HG03378 (cell line): ENCODE measurements at regions not wholly inside any gene's neighbourhood (a gene's known extent, or its start where the extent isn't known, plus 50 kb on each side); places are given as distances from the start of the nearest gene placed in this dataset.

Source experiments
- ATAC-seq: cut with Tn5 transposase; IDR thresholded peaks from one replicate; pipeline ENCODE4 v1.9.1; 2021; ENCODE audit warnings: mild to moderate bottlenecking, moderate library complexity; ENCODE audit not compliant: unreplicated experiment

DNA sequence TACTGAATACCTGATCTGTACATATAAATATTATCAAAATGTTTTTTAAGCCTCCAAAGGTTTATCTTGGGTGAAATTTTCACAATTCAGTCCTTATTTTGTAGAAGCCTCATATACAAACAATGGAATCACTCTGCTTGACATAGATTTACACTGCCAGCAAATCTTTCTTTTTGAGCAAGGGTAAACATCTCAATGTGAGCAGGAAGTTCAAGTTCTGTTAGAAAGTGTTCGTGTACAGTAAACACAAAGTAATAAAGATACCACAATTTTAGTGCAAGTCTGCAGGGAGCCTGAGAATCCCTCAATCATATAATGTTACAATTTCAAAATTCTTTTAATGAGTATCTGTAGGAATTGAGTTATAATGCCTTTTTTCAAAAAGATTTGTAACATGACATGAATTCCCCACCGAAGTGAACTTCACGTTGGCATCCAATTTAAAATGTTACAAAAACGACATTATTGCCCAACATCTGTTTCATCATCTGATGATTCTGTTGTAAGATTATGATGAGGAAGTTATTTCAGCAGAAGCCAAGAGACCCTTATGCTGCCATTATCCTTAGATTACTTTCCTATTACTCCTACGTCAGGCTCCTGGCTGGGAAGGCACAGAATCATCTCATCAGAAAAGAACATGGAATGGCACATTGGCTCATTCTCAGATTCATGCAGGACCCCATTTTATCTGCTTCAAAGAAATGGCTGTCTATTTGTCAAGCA, 283.9 kb upstream of the ACVR2A start:
- ATAC-seq: no peak

DNA sequence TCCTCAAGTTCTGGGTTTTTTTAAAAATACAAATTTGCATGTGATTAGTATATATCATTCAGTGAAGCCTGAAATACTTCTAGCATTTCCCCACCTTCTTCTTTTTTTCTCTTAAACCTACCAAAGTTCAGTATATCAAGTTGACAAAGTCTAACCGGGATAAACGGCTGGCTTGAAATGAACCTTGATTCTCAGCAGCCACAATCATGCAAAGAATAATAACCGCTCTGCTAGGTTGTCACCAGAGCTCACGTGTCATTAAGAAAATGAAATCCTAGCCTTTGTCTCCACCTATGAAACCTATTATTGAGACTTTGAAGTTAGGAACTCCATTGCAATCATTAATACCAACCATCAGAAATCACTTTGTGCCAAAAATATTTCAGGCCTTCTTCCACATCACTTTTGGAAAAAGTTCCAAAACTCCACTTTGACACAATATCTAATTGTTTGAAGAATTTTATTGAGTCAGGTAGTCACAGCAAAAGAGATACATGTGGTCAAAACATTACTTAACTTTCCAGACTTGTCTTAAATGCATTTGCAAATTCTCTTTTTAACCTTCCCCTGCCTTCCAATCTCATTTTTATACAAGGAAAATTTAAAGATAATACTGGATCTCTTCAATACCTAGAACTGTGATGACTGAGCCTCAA, 285.6 kb upstream of the ACVR2A start:
- ATAC-seq: no peak

DNA sequence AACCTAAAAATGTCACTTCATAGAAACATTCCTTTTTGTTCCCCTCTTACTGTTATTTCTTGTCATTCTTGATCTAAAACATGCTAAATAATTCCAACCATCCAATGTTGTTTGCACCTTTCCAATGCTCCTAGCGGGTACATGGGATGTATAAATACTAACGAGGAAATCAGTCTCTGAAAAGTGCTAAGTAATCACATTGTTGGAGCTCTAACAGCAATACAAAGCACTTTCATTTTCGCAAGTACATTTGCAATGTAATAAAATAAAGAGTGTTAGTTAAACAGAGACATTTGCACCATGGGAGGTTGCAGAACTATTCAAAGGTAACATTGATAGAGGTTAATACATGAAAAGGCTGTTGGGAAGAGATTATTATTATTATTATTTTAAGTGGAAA, 286.2 kb upstream of the ACVR2A start:
- ATAC-seq: no peak

DNA sequence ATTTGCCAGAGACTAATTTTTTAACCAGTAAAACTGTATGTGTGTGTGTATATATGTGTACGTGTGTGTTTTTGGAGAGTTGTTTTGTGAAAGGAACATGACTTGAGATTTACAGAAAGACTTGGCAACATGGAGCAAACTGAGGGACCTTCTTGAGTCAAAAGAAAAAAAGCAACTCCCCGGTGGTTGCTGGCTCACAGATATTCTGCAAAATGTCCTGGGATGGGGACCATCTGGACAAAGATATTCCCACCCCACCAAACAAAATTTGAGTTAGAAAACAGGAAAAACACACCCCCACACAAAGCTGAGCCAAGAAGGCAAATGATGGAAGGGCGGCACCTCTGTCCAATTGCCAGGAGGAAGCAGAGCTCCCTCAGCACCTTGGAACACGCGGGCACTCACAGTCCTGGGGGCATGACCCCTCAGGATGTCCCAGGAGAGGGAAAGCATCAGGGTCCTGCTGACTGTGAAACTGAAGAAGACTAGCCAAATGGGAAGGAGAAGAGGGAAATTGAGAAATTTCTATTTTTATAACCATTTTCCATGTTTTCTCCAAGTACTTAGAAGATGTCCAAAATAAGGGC, 290.2 kb upstream of the ACVR2A start:
- no peak for ATAC-seq

DNA sequence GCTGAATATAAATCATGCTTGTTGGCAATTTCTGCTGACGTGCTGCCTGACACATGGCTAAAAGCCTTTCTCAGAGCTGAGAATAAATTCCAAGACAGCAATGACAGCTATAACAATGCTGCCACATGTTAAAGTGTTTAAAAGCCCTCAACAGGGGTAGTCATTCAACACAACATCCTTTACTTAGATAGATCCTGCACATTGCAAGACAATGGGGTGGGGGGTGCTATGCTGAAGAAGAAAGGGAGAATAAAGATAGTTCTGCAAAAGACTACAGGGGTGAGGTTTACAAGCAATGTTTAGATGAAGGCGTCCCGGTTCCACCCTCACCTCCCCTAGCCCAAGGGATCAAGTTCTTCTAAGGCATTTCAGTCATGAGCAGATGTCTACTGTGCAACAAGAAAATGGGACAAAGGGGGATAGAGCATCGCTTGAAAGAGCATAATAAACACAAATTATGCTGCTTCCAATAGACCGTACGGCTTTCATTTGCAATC, 291.0 kb upstream of the ACVR2A start:
- ATAC-seq: no peak

DNA sequence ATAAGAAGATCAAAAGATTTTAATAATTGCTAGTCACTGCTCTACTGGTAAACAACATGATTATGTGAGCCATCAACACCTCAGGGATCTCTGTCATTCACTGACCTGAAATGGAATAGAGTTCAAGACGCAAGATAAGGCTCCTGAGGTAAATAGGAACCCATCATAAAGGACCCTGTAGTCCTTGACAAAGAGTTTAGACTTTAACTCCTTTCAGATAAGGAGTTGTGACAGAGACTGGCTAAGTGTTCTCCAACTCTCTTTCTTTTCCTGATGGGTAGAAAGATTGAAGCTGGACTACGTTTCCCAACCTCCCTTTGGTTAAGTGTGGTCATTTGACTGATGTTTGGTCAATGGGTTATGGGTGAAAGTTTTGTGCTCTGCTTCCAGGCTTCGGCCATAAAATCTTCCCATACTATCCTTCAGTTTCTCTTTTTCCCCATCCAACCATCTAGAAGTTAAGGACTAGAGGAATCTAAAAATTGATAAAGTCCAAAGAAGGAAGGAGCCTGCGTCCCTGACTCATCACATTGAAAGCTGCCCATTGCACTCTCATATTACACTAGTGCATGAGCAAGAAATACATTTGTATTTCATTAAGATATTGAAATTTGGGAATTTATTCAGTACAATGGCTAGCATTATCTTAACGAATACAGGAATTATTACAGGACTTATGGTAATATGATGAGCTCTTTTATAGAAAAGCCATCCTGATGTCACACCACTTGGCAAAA, 293.7 kb upstream of the ACVR2A start:
- no peak for ATAC-seq

DNA sequence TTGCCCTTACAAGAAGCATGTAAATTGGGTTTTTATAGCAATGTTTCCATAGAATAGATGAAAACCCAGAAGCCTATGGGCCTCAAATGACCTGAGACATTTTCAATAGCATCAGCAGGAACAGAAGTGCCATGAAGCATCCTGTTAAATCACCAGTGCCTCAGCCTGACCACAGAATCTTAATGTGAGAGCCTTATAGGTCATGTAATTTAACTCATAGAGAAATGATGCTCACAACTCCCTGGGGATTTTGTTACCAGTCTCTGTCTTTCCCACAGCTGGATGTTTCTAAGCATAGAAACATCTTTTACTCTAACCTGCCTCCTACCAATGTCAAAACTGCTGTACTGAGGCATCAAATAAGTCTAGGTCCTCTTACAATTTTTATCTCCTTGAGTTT, 295.8 kb upstream of the ACVR2A start:
- no peak for ATAC-seq

DNA sequence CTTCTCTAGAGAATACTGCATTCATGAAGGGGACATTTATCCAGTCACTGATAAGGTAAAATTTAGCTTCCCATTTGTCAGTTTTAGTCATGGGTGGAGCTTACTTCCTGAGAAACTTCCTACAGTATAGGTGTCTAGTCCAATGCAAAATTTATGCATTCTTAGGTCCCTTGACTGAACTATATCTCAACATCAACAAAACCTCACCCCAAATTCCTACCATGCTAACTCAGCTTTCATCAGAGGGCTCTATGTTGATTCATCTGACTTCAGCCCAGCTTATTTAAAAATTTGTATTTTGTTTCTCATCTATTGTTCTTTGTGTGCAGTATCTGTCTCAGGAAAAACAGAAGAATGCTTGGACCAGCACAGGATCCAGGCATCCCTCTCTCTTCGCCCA, 296.4 kb upstream of the ACVR2A start:
- ATAC-seq: no peak

DNA sequence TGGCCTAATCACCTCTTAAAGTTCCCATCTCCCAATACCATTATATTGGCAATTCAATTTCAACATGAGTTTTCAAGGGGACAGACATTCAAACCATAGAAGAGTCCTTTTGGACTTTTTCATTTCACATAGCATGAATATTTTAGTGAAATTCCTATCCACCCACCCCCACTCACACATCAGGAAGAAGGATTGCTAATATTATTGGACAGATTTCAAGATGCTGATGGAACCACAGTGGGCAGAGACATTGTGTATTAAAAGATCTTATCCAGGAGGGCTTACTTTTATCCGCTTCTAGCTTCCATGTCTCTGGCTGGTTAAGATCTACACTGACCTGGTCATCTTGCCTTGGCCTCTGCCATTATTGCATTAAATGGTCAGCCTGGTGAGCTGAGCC, 297.4 kb upstream of the ACVR2A start:
- ATAC-seq: no peak

DNA sequence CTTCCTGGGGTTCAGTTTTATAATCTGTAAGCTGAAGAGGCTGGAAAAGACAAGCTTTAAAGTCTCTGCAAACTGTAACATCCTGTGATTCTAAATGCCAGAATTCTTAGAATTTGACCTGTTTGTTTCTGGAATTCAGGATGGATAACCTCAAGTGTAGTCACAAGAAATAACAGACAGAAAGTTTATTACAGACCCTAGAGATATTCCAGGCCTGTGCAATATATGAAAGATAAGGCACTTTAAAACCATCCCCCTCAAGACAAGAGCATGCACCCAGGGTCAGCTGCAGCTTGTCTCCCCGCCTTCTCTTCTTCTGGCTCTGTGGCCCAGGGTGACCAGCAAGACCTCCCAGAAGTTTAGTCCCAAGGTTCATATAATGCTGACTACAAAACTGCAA, 298.7 kb upstream of the ACVR2A start:
- ATAC-seq: no peak

DNA sequence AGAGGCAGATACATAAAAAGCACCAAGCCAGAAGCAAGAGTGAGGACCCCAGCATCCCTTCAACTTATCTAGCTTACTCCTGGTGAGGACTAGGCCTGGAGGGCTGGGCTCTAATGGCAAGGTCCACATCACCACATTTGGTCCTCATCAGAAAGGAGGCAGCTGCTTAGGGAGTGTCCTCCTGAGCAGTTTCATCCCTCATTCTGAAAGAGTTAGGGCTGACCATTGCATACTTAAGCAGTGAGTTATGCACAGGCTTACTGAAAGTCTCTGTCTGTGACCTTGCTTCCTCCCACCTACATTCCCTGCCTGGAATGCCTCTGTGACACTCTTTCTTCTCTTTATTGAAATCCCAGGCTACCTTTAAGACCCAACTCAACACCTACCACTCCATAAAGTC, 301.8 kb upstream of the ACVR2A start:
- ATAC-seq: no peak

DNA sequence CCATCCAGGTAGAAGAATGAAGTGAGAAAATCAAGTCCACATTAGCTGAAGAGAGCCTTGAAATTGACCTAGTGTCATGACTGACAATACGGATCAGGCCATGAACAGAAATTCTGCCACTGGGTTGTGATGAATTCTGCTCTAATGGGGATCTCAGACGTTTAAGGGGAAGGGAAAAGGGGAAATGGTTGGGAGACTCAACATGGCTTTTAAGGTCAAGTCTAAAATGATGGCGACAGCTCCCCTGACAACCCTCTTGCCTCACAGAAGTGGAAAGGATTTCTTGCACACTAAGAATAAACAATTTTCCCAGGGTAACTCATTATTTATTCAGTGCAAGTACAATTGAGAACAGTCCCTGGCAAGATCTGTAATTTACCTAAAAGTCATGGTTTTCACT, 302.5 kb upstream of the ACVR2A start:
- ATAC-seq: no peak

DNA sequence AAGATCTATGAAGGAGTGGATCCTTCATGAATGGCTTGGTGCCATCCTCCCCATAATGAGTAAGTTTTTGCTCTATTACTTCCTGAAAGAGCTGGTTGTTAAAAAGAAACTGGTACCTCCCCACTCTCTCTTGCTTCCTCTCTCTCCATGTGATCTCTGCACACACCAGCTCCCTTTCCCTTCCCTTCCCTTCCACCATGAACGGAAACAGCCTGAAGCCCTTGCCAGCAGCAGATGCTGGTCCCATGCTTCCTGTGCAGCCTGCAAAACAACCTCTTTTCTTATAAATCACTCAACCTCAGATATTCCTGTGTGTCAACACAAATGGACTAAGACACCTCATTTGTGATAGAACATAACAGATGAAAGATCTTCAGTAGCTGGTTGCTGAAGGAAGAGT, 303.5 kb upstream of the ACVR2A start:
- ATAC-seq: no peak

DNA sequence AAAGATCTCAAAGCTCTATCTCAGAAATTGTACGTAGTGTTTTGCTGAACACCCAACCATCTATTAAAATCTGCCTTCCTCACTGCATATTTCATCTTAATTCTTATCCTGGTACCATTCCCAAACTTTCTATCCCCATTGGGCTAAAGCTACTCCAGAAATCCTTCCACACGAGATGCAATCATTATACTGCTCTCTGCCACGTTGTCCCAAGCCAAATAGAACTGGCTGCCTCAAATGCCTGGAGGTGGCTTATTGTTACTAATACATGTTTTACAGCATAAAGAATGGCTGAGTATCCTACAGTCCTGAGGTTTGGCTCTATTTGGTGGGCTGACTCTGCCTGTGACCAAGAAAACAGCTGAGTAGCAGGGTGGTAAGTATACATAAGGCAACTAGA, 306.0 kb upstream of the ACVR2A start:
- no peak for ATAC-seq

DNA sequence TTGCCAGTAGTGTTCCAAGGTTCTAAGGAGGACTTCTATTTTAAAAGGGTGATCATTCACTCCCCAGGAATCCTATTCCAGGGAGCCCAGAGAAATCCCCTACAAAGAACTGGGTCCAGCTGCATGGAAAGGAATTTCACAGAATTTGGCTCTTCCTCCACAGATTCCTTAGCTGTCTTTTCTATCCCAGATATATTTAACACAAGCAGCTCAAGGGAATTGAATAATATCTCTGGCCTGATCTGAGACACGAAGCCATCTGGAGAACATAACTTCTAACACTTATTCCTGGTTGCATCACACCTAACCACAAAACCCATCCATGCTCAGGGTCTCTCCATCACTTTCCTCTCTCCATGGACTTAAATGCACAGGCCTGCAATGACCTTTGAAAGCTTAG, 306.7 kb upstream of the ACVR2A start:
- no peak for ATAC-seq

DNA sequence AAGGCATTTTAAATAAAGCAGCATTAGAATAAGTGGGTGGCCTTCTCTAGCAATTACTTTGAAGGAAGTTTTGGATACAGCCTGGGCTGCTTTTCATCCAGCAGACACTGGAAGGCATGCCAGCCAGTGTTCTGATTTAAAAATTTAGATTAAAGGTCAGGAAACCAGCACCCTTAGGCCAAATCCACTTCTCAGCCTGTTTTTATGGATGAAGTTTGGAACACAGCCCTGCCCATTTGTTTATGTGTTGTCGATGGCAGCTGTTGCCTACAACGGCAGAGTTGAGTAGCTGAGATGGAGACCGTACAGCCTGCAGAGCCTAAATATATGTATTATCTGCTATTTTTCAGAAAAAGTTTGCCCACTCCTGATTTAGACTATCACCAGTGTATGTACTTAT, 313.6 kb upstream of the ACVR2A start:
- no peak for ATAC-seq

DNA sequence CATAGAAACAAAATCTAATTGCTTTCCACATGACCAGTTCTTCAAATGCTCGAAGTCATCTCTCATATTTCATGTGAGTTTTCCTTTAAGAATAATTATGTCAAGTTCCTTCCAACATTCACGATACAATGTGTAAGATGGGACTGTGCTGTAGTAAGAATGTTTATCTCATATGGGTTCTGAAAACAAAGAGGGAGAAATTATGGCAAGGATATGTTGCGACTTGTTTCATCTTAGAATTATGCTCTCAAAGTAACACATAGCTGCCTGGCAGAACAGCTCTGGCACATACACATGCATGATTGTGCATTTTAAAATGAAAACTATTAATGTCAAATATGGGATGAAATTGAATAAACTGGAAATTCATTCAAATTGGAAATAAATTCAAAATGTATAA, 314.8 kb upstream of the ACVR2A start:
- no peak for ATAC-seq

DNA sequence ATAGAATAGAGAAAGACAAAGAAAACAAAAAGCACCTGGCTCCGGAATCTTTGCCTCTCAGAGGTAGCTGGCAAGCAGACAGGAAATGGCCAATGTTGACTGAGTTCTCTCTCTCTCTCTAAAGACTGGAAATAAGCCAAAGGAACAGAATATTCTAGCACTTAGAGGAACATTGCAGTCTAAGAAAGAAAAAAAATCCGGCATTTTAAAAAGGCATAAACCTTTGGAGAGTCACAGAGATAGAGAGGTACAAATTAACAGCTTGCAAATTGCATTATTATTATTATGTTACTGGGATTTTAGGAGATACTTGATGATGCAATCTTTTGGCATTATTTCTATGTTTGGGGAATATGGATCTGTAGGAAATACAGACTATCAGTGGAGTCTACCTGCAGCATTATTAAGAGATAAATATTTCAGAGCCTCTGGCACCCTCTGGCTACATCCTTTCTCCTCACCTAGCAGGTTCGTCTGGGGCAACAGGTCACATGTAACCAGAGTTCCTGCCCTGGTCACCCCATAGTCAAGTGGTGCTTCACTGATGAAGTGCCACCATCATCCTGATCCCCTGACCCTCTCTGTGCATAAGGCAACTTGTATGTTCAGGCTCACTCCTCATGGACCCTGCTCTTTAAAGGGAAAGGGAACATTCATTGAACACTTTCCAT, 318.9 kb upstream of the ACVR2A start:
- ATAC-seq: no peak

DNA sequence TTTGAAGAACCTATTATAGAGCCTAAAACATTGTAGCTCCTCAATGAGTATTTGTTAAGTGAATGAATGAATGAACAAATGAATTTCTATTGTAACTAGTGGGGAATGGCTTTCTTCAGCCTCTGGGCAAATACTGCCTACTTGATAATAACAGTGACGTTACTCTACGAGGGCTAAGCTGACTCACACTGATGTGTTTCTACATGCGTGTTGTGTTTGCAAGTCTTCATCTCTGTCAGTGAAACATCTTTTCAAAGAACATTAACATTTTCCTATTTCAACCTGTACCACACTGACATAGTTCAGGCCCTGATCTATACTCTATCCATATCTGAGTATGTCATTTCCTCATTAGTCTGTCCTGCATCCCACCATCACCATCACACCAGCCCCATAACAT, 319.9 kb upstream of the ACVR2A start:
- ATAC-seq: no peak

DNA sequence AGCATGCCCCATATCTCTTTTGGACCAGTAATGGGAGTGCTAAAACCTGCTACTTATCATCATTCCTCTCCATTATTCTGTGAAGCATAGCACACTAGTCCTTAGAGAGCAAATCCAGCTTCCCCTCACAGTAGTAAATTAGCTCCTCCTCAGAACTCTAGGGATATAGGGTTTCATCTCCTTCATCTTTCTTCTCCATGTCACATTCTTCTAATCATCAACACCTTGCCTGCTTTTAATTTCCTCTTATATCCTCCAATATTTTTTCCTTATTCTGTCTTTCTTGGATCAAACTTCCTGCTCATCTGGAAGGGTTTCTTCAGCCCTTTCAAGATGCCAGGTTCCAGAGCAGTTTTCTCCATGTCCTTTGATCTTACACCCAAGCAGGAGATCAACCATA, 321.4 kb upstream of the ACVR2A start:
- no peak for ATAC-seq

DNA sequence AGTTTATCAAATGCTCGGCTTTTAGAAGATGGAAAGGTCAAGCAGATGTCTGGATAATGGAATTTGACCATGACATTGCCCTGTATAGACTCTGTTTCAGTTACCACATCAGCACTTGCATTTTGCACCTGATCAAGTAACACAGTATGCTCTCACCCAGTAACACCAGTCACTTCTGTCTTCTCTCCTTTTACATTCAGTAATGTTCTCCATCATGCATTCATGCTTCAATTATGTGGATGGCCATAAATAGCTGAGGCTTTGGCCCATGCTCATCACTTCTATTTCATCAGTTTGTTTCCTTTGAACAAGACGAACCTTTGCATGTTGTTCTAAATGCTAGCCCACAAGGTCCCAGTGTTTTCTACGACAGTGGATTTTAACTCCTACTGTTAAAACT, 322.9 kb upstream of the ACVR2A start:
- no peak for ATAC-seq
